B cell (primary cell): ENCODE measurements at regions not wholly inside any gene's neighbourhood (a gene's known extent, or its start where the extent isn't known, plus 50 kb on each side); places are given as distances from the start of the nearest gene placed in this dataset.

Experiments
- ATAC-seq: fragments of 200-7000 bp; cut with Tn5 transposase; one replicate; pipeline ENCODE4 v1.10.0; 2021; ENCODE audit warnings: low read depth, mild to moderate bottlenecking, moderate number of reproducible peaks, moderate library complexity
- CTCF ChIA-PET: fragments of 350-600 bp; sonication (Branson Sonifier 250); formaldehyde crosslinking; loops from one replicate; lab custom pipeline; 2021; ENCODE audit warnings: antibody characterized with exemption, inconsistent platforms; lab: Charles Lee
- POLR2A ChIA-PET: fragments of 350-600 bp; sonication (Branson Sonifier 250); formaldehyde crosslinking; loops from one replicate; lab custom pipeline; 2021; ENCODE audit warnings: antibody characterized with exemption; lab: Charles Lee
- DNase-seq: peaks from one replicate; pipeline ENCODE4 v3.0.0; 2013
- H2AFZ ChIP-seq: 2 replicates; pipeline ENCODE4 v1.6.1; 2012; ENCODE audit warnings: mild to moderate bottlenecking, low read depth, low read length; ENCODE audit not compliant: insufficient read depth, poor library complexity, severe bottlenecking
- H3K27ac ChIP-seq, 2 donors: 1 replicate in 1 of 2; 2 replicates in 1 of 2; pipeline ENCODE4 v1.5.1; 2012 to 2013; ENCODE audit warnings: low read length in 2 of 2, mild to moderate bottlenecking in 2 of 2, moderate library complexity in 1 of 2
- H3K27me3 ChIP-seq, 4 experiments: fragments of 200-600 bp in 1 of 4; sonication (generic) in 1 of 4; replicated peaks in 1 of 4; 1 replicate in 2 of 4; 2 replicates in 2 of 4; pipeline versions ENCODE4 v1.6.1 to v1.7.0; 2013 to 2016; ENCODE audit warnings: low read length in 3 of 4, mild to moderate bottlenecking in 2 of 4, mixed read lengths in 1 of 4, moderate library complexity in 1 of 4; ENCODE audit not compliant: insufficient read depth in 4 of 4, control insufficient read depth in 3 of 4; ENCODE audit errors: control extremely low read depth in 1 of 4
- H3K36me3 ChIP-seq, 2 experiments: replicated peaks in 1 of 2; 1 replicate in 1 of 2; 2 replicates in 1 of 2; pipeline versions ENCODE4 v1.6.1 to v1.7.1; 2013; ENCODE audit warnings: low read length in 1 of 2; ENCODE audit not compliant: insufficient read depth in 2 of 2, control insufficient read depth in 1 of 2; ENCODE audit errors: control extremely low read depth in 1 of 2, extremely low read depth in 1 of 2
- H3K4me1 ChIP-seq, 2 donors: fragments of 200-600 bp in 1 of 2; sonication (generic) in 1 of 2; 1 replicate in 1 of 2; 2 replicates in 1 of 2; pipeline versions ENCODE4 v1.5.1 to v1.6.1; 2013 to 2017; ENCODE audit warnings: low read length in 2 of 2; ENCODE audit not compliant: control insufficient read depth in 2 of 2, insufficient read depth in 2 of 2
- H3K4me2 ChIP-seq: replicated peaks from 2 replicates; pipeline ENCODE3; 2012; ENCODE audit warnings: mild to moderate bottlenecking, low read depth, low read length; ENCODE audit not compliant: poor library complexity, severe bottlenecking
- H3K4me3 ChIP-seq, 5 experiments: fragments of 200-600 bp in 1 of 5; sonication (generic) in 1 of 5; 1 replicate in 3 of 5; 2 replicates in 2 of 5; pipeline versions ENCODE4 v1.5.1 to v1.7.0; 2011 to 2016; ENCODE audit warnings: low read length in 4 of 5, mild to moderate bottlenecking in 4 of 5, low read depth in 2 of 5, control low read depth in 1 of 5, moderate library complexity in 1 of 5; ENCODE audit not compliant: insufficient read depth in 1 of 5; ENCODE audit errors: control extremely low read depth in 1 of 5, extremely low read depth in 1 of 5
- H3K79me2 ChIP-seq: fragments of 200-600 bp; sonication (generic); one replicate; pipeline ENCODE4 v1.6.0; 2016; ENCODE audit warnings: low read length; ENCODE audit not compliant: control insufficient read depth, insufficient read depth
- H3K9ac ChIP-seq: fragments of 200-600 bp; sonication (generic); 2 replicates; pipeline ENCODE4 v1.6.1; 2017; ENCODE audit warnings: mild to moderate bottlenecking, low read length, moderate library complexity
- H3K9me3 ChIP-seq, 3 donors: one replicate each; pipeline versions ENCODE4 v1.6.1 to v1.7.1; 2013; ENCODE audit warnings: low read length in 2 of 3; ENCODE audit not compliant: control insufficient read depth in 2 of 3, insufficient read depth in 1 of 3; ENCODE audit errors: control extremely low read depth in 1 of 3
- H4K20me1 ChIP-seq: 2 replicates; pipeline ENCODE4 v1.6.0; 2012; ENCODE audit warnings: mild to moderate bottlenecking, low read length; ENCODE audit not compliant: insufficient read depth, control insufficient read depth, poor library complexity, severe bottlenecking
- H3K27ac Mint-ChIP-seq: one replicate; pipeline ENCODE4 v1.8.0; 2021; ENCODE audit warnings: mixed read lengths
- H3K27me3 Mint-ChIP-seq: one replicate; pipeline ENCODE4 v1.8.0; 2021; ENCODE audit warnings: mixed read lengths
- H3K4me1 Mint-ChIP-seq: one replicate; pipeline ENCODE4 v1.8.0; 2021; ENCODE audit warnings: mixed read lengths
- H3K4me3 Mint-ChIP-seq: one replicate; pipeline ENCODE4 v1.8.0; 2021; ENCODE audit warnings: mixed read lengths
- H3K9me3 Mint-ChIP-seq: one replicate; pipeline ENCODE4 v1.8.0; 2022; ENCODE audit warnings: mixed read lengths; ENCODE audit not compliant: insufficient read depth
- CTCF ChIP-seq: fragments of 200-600 bp; IDR thresholded peaks from one replicate; pipeline ENCODE4 v1.8.0; 2022; ENCODE audit warnings: antibody characterized with exemption, mild to moderate bottlenecking
- EZH2 ChIP-seq: IDR thresholded peaks from 2 replicates; pipeline ENCODE4 v1.6.1; 2012; ENCODE audit warnings: borderline replicate concordance, low read depth, mild to moderate bottlenecking, moderate library complexity, low read length; ENCODE audit not compliant: insufficient read depth, poor library complexity, severe bottlenecking
- WGBS: methylation state at CpG from one replicate; pipeline ENCODE4 v1.1.5; 2013; ENCODE audit warnings: missing lambda C conversion rate; ENCODE audit not compliant: insufficient coverage; 5-methylcytosine and 5-hydroxymethylcytosine counted together
- intact Hi-C: fragments of 100-400 bp; cut with micrococcal nuclease; formaldehyde crosslinking; loops from one replicate; pipeline ENCODE4 v1.10.0; 2022

- no peaks in the 10 kb centered on the region for H3K9me3 Mint-ChIP-seq
- ChIA-PET CTCF (no interaction called here), POLR2A (no interaction called here)
- H3K27ac Mint-ChIP-seq, result no peak overlapping the region
- TF ChIP-seq CTCF (no peak), EZH2 (no peak)
- WGBS, result 81% methylated on average over 4 of the region's 4 CpGs
- Histone ChIP-seq H3K27ac (no peak overlapping the region), H3K79me2 (no peaks in the 10 kb centered on the region), H3K9me3 (peaks cover 0 to 12% (median 0%) of the 10 kb centered on the region in 3 donors), H3K4me3 (no peak overlapping the region), H4K20me1 (no peaks in the 10 kb centered on the region), H3K4me2 (no peak overlapping the region), H3K9ac (no peak overlapping the region), H3K27me3 (no peaks in the 10 kb centered on the region), H3K4me1 (no peaks in the 10 kb centered on the region), H3K36me3 (no peaks in the 10 kb centered on the region), H2AFZ (no peak overlapping the region)
- no peak for ATAC-seq
- intact Hi-C loops, result no loop called here
- H3K27me3 Mint-ChIP-seq, result no peaks in the 10 kb centered on the region
- H3K4me3 Mint-ChIP-seq, result no peak overlapping the region
- no peaks in the 10 kb centered on the region for H3K4me1 Mint-ChIP-seq
- DNase-seq, result no peak
Observed at GRCh38 chr10:128610113-128610512, 483.9 kb upstream of the MKI67 start.

- TF ChIP-seq EZH2, result no peak
- no peak for TF ChIP-seq CTCF
- H3K79me2 ChIP-seq, result no peaks in the 10 kb centered on the region
Observed at GRCh38 chr10:128612195-128612594, 486.0 kb upstream of the MKI67 start.

More at GRCh38 chr10:128612195-128612594, 486.0 kb upstream of the MKI67 start:
- H4K20me1 ChIP-seq, result no peaks in the 10 kb centered on the region
- POLR2A ChIA-PET, result no interaction called here
- DNase-seq (no peak), ATAC-seq (no peak)
- H3K9me3 ChIP-seq, result peaks cover 0 to 9% (median 0%) of the 10 kb centered on the region in 3 donors
- intact Hi-C loops, result no loop called here
- H3K27ac ChIP-seq, result no peak overlapping the region
- 86% methylated on average over 2 of the region's 7 CpGs for WGBS
- H3K4me3 ChIP-seq, result no peak overlapping the region
- Mint-ChIP-seq H3K4me1 (no peaks in the 10 kb centered on the region), H3K9me3 (no peaks in the 10 kb centered on the region), H3K4me3 (no peak overlapping the region), H3K27me3 (no peaks in the 10 kb centered on the region), H3K27ac (no peak overlapping the region)
- H3K27me3 ChIP-seq, result no peaks in the 10 kb centered on the region
- no peak overlapping the region for H2AFZ ChIP-seq
- H3K36me3 ChIP-seq, result no peaks in the 10 kb centered on the region
- H3K9ac ChIP-seq, result no peak overlapping the region
- H3K4me2 ChIP-seq, result no peak overlapping the region
- CTCF ChIA-PET, result no interaction called here
- no peaks in the 10 kb centered on the region for H3K4me1 ChIP-seq
